HCT116 (cell line): ENCODE measurements at regions not wholly inside any gene's neighbourhood (a gene's known extent, or its start where the extent isn't known, plus 50 kb on each side); places are given as distances from the start of the nearest gene placed in this dataset.

ENCODE experiments used
- ATAC-seq: fragments of 200-7000 bp; cut with Tn5 transposase; 2 replicates; pipeline ENCODE4 v1.9.1; 2020; ENCODE audit warnings: mild to moderate bottlenecking, moderate library complexity
- BruUV-seq: library from RNA; stranded (reverse); fragments of 400-500 nt; replicated peaks from 2 replicates; lab custom pipeline; 2021; lab: Mats Ljungman, UMichigan
- CTCF ChIA-PET: fragments of 300-600 bp; sonication (Branson Sonifier 250); formaldehyde crosslinking; loops from one replicate; lab custom pipeline; 2021; ENCODE audit warnings: antibody characterized with exemption; lab: Charles Lee
- POLR2A ChIA-PET: fragments of 300-600, 350-600 bp; sonication (Branson Sonifier 250); formaldehyde crosslinking; loops from one replicate; lab custom pipeline; 2021; ENCODE audit warnings: antibody characterized with exemption; lab: Charles Lee
- RAD21 ChIA-PET, 2 experiments: fragments of 300-600 bp; sonication (Branson Sonifier 250); formaldehyde crosslinking; loops; one replicate each; lab custom pipeline; 2023; ENCODE audit warnings: low total read pairs in 2 of 2; ENCODE audit not compliant: uncharacterized antibody in 2 of 2, unreplicated experiment in 2 of 2, low non-redundant PET in 1 of 2; lab: Charles Lee
- DNase-seq: peaks from one replicate; pipeline ENCODE4 v3.0.0-alpha.2; 2010; ENCODE audit warnings: low read depth, low spot score
- H2AFZ ChIP-seq: fragments of 200-600 bp; shearing (Covaris generic), sonication (generic); 2 replicates; pipeline ENCODE4 v1.6.1; 2017; ENCODE audit warnings: low read depth, mixed run types, mixed read lengths, antibody characterized with exemption, low read length; ENCODE audit not compliant: poor library complexity, severe bottlenecking
- H3K27ac ChIP-seq: 2 replicates; pipeline ENCODE4 v1.5.1; 2012; ENCODE audit warnings: low read depth, low read length
- H3K27me3 ChIP-seq: fragments of 200-600 bp; sonication (generic); 2 replicates; pipeline ENCODE4 v1.6.1; 2016; ENCODE audit warnings: mixed run types, low read length, mixed read lengths; ENCODE audit not compliant: insufficient read depth
- H3K36me3 ChIP-seq, 2 experiments: fragments of 200-500 bp in 1 of 2; fragments of 200-600 bp in 1 of 2; sonication (Bioruptor generic) in 1 of 2; sonication (generic) in 1 of 2; 2 replicates each; pipeline versions ENCODE4 v1.5.1 to v1.6.1; 2014 to 2016; ENCODE audit warnings: low read length in 2 of 2, inconsistent platforms in 1 of 2, mixed read lengths in 1 of 2, mixed run types in 1 of 2; ENCODE audit not compliant: insufficient read depth in 2 of 2, control insufficient read depth in 1 of 2
- H3K4me1 ChIP-seq, 2 experiments: fragments of 200-600 bp in 1 of 2; sonication (generic) in 1 of 2; 2 replicates each; pipeline versions ENCODE4 v1.5.1 to v1.6.1; 2012 to 2017; ENCODE audit warnings: low read length in 2 of 2, inconsistent platforms in 1 of 2, mild to moderate bottlenecking in 1 of 2, mixed read lengths in 1 of 2, mixed run types in 1 of 2, moderate library complexity in 1 of 2; ENCODE audit not compliant: insufficient read depth in 2 of 2, control insufficient read depth in 1 of 2
- H3K4me2 ChIP-seq: fragments of 200-600 bp; sonication (generic); 2 replicates; pipeline ENCODE4 v1.6.1; 2017; ENCODE audit warnings: mixed run types, low read length, mixed read lengths
- H3K4me3 ChIP-seq, 2 experiments: fragments of 200-600 bp in 1 of 2; sonication (generic) in 1 of 2; replicated peaks in 1 of 2; 2 replicates each; pipeline ENCODE4 v1.5.1; 2011 to 2016; ENCODE audit warnings: low read length in 2 of 2, control low read depth in 1 of 2, low read depth in 1 of 2, mild to moderate bottlenecking in 1 of 2, mixed read lengths in 1 of 2, mixed run types in 1 of 2
- H3K79me2 ChIP-seq: fragments of 200-600 bp; sonication (generic); 2 replicates; pipeline ENCODE4 v1.6.1; 2017; ENCODE audit warnings: mild to moderate bottlenecking, mixed run types, low read length, moderate library complexity, mixed read lengths; ENCODE audit not compliant: insufficient read depth
- H3K9ac ChIP-seq: fragments of 200-600 bp; sonication (generic); 2 replicates; pipeline ENCODE4 v1.6.1; 2016; ENCODE audit warnings: low read length, mixed read lengths
- H3K9me2 ChIP-seq: fragments of 200-600 bp; sonication (generic), shearing (Covaris generic); 2 replicates; pipeline ENCODE4 v1.6.1; 2017; ENCODE audit warnings: mixed run types, mild to moderate bottlenecking, moderate library complexity; ENCODE audit not compliant: insufficient read depth
- H3K9me3 ChIP-seq, 2 experiments: fragments of 200-500 bp in 1 of 2; fragments of 200-600 bp in 1 of 2; sonication (Bioruptor generic) in 1 of 2; sonication (generic) in 1 of 2; 2 replicates each; pipeline ENCODE4 v1.6.1; 2014 to 2017; ENCODE audit warnings: low read length in 2 of 2, mixed read lengths in 2 of 2, inconsistent platforms in 1 of 2, low read depth in 1 of 2, mild to moderate bottlenecking in 1 of 2, mixed run types in 1 of 2, moderate library complexity in 1 of 2; ENCODE audit not compliant: control insufficient read depth in 1 of 2, insufficient read depth in 1 of 2
- H4K20me1 ChIP-seq: fragments of 200-600 bp; sonication (generic), shearing (Covaris generic); 2 replicates; pipeline ENCODE4 v1.6.1; 2017; ENCODE audit warnings: mixed run types, mild to moderate bottlenecking, moderate library complexity; ENCODE audit not compliant: insufficient read depth
- CBX3 ChIP-seq: IDR thresholded peaks from 2 replicates; pipeline ENCODE4 v1.6.1; 2012; ENCODE audit warnings: low read depth
- SIN3A ChIP-seq: IDR thresholded peaks from 2 replicates; pipeline ENCODE4 v1.6.1; 2012; ENCODE audit warnings: low read depth
- intact Hi-C: fragments of 100-400 bp; cut with micrococcal nuclease; formaldehyde crosslinking; loops from 2 replicates; pipeline ENCODE4 v1.10.0; 2022
- TF ChIP-seq, protein P1 (sequence below), 3 experiments: fragments of 200-600 bp in 1 of 3; sonication (generic) in 1 of 3; IDR thresholded peaks in 2 of 3; conservative IDR thresholded peaks in 1 of 3; 2 replicates each; pipeline ENCODE4 v1.5.1; 2012 to 2017; ENCODE audit warnings: low read depth in 2 of 3, low read length in 2 of 3, antibody characterized with exemption in 1 of 3, borderline replicate concordance in 1 of 3, control low read depth in 1 of 3, mild to moderate bottlenecking in 1 of 3, mixed read lengths in 1 of 3, mixed run types in 1 of 3, moderate library complexity in 1 of 3; ENCODE audit not compliant: insufficient read depth in 1 of 3

DNA sequence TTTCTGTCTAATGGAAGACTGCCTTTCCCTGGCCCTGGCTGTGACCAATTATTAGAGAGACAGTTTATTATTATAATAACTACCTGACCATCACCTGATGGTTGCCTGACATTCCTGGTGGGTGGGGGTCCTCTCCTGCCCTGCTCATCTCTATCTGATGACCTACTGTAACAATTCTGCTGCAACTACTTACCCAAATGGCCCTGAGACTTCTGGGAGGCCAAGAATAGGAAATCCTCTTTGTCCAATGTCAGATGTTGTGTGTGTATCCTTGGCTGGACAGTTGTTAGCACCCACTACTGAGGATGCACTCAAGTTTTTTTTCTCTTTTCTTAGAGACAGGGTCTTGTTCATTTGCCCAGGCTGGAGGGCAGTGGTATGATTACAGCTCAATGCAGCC is 110.3 kb downstream of the DDX1 start:
- DNase-seq (no peak), ATAC-seq (no peak)
- Histone ChIP-seq H3K27me3 (peaks cover 4% of the 10 kb centered on the region; the same call in 1 of the 2 replicates), H4K20me1 (no peaks in the 10 kb centered on the region), H3K27ac (no peak overlapping the region), H3K9me3 (no peaks in the 10 kb centered on the region), H3K79me2 (no peaks in the 10 kb centered on the region), H3K4me2 (no peak overlapping the region), H3K4me1 (no peaks in the 10 kb centered on the region), H3K9ac (no peak overlapping the region), H3K4me3 (no peak overlapping the region), H3K9me2 (no peaks in the 10 kb centered on the region), H2AFZ (no peak overlapping the region), H3K36me3 (no peaks in the 10 kb centered on the region)
- ChIA-PET CTCF (no interaction called here), RAD21 (no interaction called here), POLR2A (no interaction called here)
- intact Hi-C loops = no loop called here
- TF ChIP-seq, protein P1, sequence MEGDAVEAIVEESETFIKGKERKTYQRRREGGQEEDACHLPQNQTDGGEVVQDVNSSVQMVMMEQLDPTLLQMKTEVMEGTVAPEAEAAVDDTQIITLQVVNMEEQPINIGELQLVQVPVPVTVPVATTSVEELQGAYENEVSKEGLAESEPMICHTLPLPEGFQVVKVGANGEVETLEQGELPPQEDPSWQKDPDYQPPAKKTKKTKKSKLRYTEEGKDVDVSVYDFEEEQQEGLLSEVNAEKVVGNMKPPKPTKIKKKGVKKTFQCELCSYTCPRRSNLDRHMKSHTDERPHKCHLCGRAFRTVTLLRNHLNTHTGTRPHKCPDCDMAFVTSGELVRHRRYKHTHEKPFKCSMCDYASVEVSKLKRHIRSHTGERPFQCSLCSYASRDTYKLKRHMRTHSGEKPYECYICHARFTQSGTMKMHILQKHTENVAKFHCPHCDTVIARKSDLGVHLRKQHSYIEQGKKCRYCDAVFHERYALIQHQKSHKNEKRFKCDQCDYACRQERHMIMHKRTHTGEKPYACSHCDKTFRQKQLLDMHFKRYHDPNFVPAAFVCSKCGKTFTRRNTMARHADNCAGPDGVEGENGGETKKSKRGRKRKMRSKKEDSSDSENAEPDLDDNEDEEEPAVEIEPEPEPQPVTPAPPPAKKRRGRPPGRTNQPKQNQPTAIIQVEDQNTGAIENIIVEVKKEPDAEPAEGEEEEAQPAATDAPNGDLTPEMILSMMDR (IDR thresholded peaks at IDR 0.05 in 2 of 3, conservative IDR thresholded peaks at IDR 0.05 in 1 of 3; ENCODE audit: borderline replicate concordance in 1 of 3, insufficient read depth in 1 of 3, low read depth in 2 of 3, low read length in 2 of 3) = no peak
- no TSS peak for BruUV-seq

DNA sequence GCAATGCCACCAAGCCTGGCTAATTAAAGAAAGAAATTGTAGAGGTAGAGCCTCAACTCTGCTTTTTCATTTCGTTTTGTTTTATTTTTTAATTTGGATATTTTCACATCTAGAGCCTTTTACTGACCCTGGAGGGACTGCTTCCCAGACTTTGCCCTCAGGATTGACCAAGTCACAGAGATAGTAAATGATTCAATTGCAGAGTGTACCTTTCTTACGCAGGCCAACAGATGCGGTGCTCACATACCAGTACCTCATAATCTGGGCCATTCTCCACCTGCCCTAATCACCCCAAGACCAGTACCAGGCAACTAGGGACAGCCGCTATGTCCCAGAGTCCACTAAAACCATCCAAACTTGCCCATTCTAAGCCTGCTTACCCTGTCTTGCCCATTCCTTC is 110.8 kb downstream of the DDX1 start:
- Histone ChIP-seq H3K4me2 (no peak overlapping the region), H3K27ac (no peak overlapping the region), H3K79me2 (no peaks in the 10 kb centered on the region), H3K36me3 (no peaks in the 10 kb centered on the region), H3K9ac (no peak overlapping the region), H3K4me1 (no peaks in the 10 kb centered on the region), H3K27me3 (peaks cover 4% of the 10 kb centered on the region; the same call in 1 of the 2 replicates), H4K20me1 (no peaks in the 10 kb centered on the region), H3K4me3 (no peak overlapping the region), H3K9me2 (no peaks in the 10 kb centered on the region), H3K9me3 (no peaks in the 10 kb centered on the region), H2AFZ (no peak overlapping the region)
- TF ChIP-seq CBX3 (no peak), SIN3A (no peak)
- DNase-seq (no peak), ATAC-seq (no peak)
- ChIA-PET CTCF (no interaction called here), RAD21 (no interaction called here), POLR2A (no interaction called here)
- intact Hi-C loops = no loop called here
- no TSS peak for BruUV-seq
